GM12878 (cell line): ENCODE measurements at regions not wholly inside any gene's neighbourhood (a gene's known extent, or its start where the extent isn't known, plus 50 kb on each side); places are given as distances from the start of the nearest gene placed in this dataset.

Experiments
- ATAC-seq: fragments of 200-7000 bp; cut with Tn5 transposase; 3 replicates; pipeline ENCODE4 v1.9.1; 2020; ENCODE audit warnings: mild to moderate bottlenecking, moderate library complexity
- BruUV-seq: library from RNA; stranded (reverse); fragments of 400-500 nt; replicated peaks from 2 replicates; lab custom pipeline; 2021; lab: Mats Ljungman, UMichigan
- CTCF ChIA-PET: fragments of 300-600 bp; sonication (Branson Sonifier 250); formaldehyde crosslinking; extraction: SDS; loops from one replicate; lab custom pipeline; 2021; ENCODE audit warnings: inconsistent platforms; lab: Yijun Ruan, JAX
- POLR2A ChIA-PET: fragments of 350-600 bp; formaldehyde crosslinking; extraction: SDS; loops from one replicate; lab custom pipeline; 2021; ENCODE audit warnings: inconsistent platforms; lab: Charles Lee
- RAD21 ChIA-PET: fragments of 300-600 bp; sonication (Branson Sonifier 250); formaldehyde crosslinking; loops from one replicate; lab custom pipeline; 2023; ENCODE audit warnings: antibody characterized with exemption; ENCODE audit not compliant: unreplicated experiment; lab: Charles Lee
- SMC1A ChIA-PET: fragments of 300-600 bp; sonication (Branson Sonifier 250); formaldehyde crosslinking; loops from one replicate; lab custom pipeline; 2023; ENCODE audit not compliant: unreplicated experiment, uncharacterized antibody; lab: Charles Lee
- DNase-seq: peaks from one replicate; pipeline ENCODE4 v3.0.0-alpha.2; 2011; ENCODE audit warnings: low read depth, low spot score
- FAIRE-seq: peaks from 3 replicates; lab custom pipeline; 2011; peaks lifted over from hg19 to GRCh38; lab: Jason Lieb, UNC
- H2AFZ ChIP-seq: 2 replicates; pipeline ENCODE4 v1.6.0; 2011; ENCODE audit warnings: low read depth, low read length, control low read depth; ENCODE audit not compliant: control insufficient read depth
- H3K27ac ChIP-seq: 2 replicates; pipeline ENCODE4 v1.5.1; 2011; ENCODE audit warnings: control low read depth; ENCODE audit not compliant: control insufficient read depth, insufficient read depth
- H3K27me3 ChIP-seq, 2 experiments: replicated peaks in 1 of 2; 2 replicates each; pipeline versions ENCODE4 v1.6.0 to v1.6.1; 2011; ENCODE audit warnings: low read length in 1 of 2; ENCODE audit not compliant: control insufficient read depth in 2 of 2, insufficient read depth in 2 of 2
- H3K36me3 ChIP-seq, 2 experiments: 2 replicates each; pipeline ENCODE4 v1.5.1; 2011; ENCODE audit warnings: low read length in 1 of 2; ENCODE audit not compliant: control insufficient read depth in 2 of 2, insufficient read depth in 2 of 2
- H3K4me1 ChIP-seq: 2 replicates; pipeline ENCODE4 v1.6.1; 2011; ENCODE audit warnings: mild to moderate bottlenecking, low read length, moderate library complexity, mixed read lengths; ENCODE audit not compliant: control insufficient read depth, insufficient read depth
- H3K4me2 ChIP-seq: 2 replicates; pipeline ENCODE4 v1.6.0; 2011; ENCODE audit warnings: control low read depth; ENCODE audit not compliant: control insufficient read depth, insufficient read depth
- H3K4me3 ChIP-seq: fragments of 200-600 bp; sonication (generic); 2 replicates; pipeline ENCODE4 v1.5.1; 2016
- H3K79me2 ChIP-seq: 2 replicates; pipeline ENCODE4 v1.6.0; 2011; ENCODE audit warnings: low read length; ENCODE audit not compliant: control insufficient read depth, insufficient read depth
- H3K9ac ChIP-seq: 2 replicates; pipeline ENCODE4 v1.8.0; 2011; ENCODE audit warnings: low read length, control low read depth, mixed read lengths; ENCODE audit not compliant: control insufficient read depth, insufficient read depth
- H3K9me3 ChIP-seq: replicated peaks from 3 replicates; pipeline ENCODE4 v1.5.1; 2011; ENCODE audit warnings: mild to moderate bottlenecking, low read length; ENCODE audit not compliant: control insufficient read depth, insufficient read depth
- H4K20me1 ChIP-seq: 2 replicates; pipeline ENCODE4 v1.6.0; 2011; ENCODE audit not compliant: control insufficient read depth, insufficient read depth
- ATF2 ChIP-seq: IDR thresholded peaks from 2 replicates; pipeline ENCODE4 v1.6.1; 2012; ENCODE audit warnings: low read length, inconsistent platforms
- ATF7 ChIP-seq: fragments of 450-650 bp; IDR thresholded peaks from 2 replicates; pipeline ENCODE4 v1.6.1; 2016; ENCODE audit warnings: low read depth, mild to moderate bottlenecking
- CEBPZ ChIP-seq: fragments of 150-350 bp; IDR thresholded peaks from 2 replicates; pipeline ENCODE4 v1.6.1; 2016; ENCODE audit warnings: low read depth, low read length
- CHD1 ChIP-seq: IDR thresholded peaks from 2 replicates; pipeline ENCODE4 v1.6.1; 2012; ENCODE audit warnings: low read depth, low read length, improper control_type of control experiment
- EZH2 ChIP-seq: IDR thresholded peaks from 2 replicates; pipeline ENCODE4 v1.6.1; 2012; ENCODE audit warnings: low read depth, mild to moderate bottlenecking, control low read depth, inconsistent platforms, low read length, borderline replicate concordance; ENCODE audit not compliant: control insufficient read depth
- IKZF1 ChIP-seq: fragments of 450-650 bp; conservative IDR thresholded peaks from 2 replicates; pipeline ENCODE4 v1.6.1; 2017; ENCODE audit warnings: antibody characterized with exemption, mild to moderate bottlenecking
- KAT2A ChIP-seq: conservative IDR thresholded peaks from 2 replicates; pipeline ENCODE4 v1.6.1; 2011; ENCODE audit warnings: low read depth, low read length; ENCODE audit not compliant: control insufficient read depth
- MEF2B ChIP-seq: fragments of 450-650 bp; IDR thresholded peaks from 2 replicates; pipeline ENCODE4 v1.6.1; 2018; ENCODE audit warnings: mild to moderate bottlenecking, moderate library complexity; ENCODE audit not compliant: partially characterized antibody, poor library complexity, severe bottlenecking
- MYB ChIP-seq: fragments of 150-350 bp; IDR thresholded peaks from 2 replicates; pipeline ENCODE4 v1.6.1; 2014; ENCODE audit warnings: mild to moderate bottlenecking, low read depth, low read length, borderline replicate concordance
- MYC ChIP-seq: IDR thresholded peaks from 2 replicates; pipeline ENCODE4 v1.6.1; 2011; ENCODE audit warnings: mild to moderate bottlenecking, low read length, moderate library complexity, inconsistent platforms; ENCODE audit not compliant: insufficient read depth, insufficient replicate concordance, insufficient read length, severe bottlenecking
- PAX8 ChIP-seq: fragments of 450-650 bp; IDR thresholded peaks from 2 replicates; pipeline ENCODE4 v1.6.1; 2017; ENCODE audit warnings: mild to moderate bottlenecking, moderate library complexity
- POLR2AphosphoS5 ChIP-seq: IDR thresholded peaks from 2 replicates; pipeline ENCODE4 v1.6.1; 2011; ENCODE audit warnings: mild to moderate bottlenecking, low read length, inconsistent platforms
- PRDM15 ChIP-seq: fragments of 450-650 bp; formaldehyde crosslinking; IDR thresholded peaks from 2 replicates; pipeline ENCODE4 v1.4.0; 2020; ENCODE audit warnings: mild to moderate bottlenecking, moderate library complexity
- RBBP5 ChIP-seq: fragments of 200-600 bp; sonication (generic); conservative IDR thresholded peaks from 2 replicates; pipeline ENCODE4 v1.6.1; 2016
- ZNF384 ChIP-seq: IDR thresholded peaks from 2 replicates; pipeline ENCODE4 v1.6.1; 2012; ENCODE audit warnings: low read depth, mild to moderate bottlenecking, low read length, improper control_type of control experiment, borderline replicate concordance
- WGBS: methylation state at CpG from one replicate; pipeline ENCODE4 v1.1.6; 2016; ENCODE audit warnings: low lambda C conversion rate; ENCODE audit not compliant: insufficient replicate concordance, insufficient coverage; ENCODE audit errors: missing lambda C conversion rate; 5-methylcytosine and 5-hydroxymethylcytosine counted together
- in situ Hi-C: fragments of 300-500 bp; cut with MboI; formaldehyde crosslinking; loops from 9 replicates; pipeline ENCODE4 v1.14.3; 2018; ENCODE audit warnings: mixed read lengths
- intact Hi-C: fragments of 100-400 bp; cut with micrococcal nuclease; formaldehyde crosslinking; loops from one replicate; pipeline ENCODE4 v1.14.2; 2022; ENCODE audit not compliant: unreplicated experiment

GRCh38 chr12:88648625-88649024 lies 68.4 kb upstream of the KITLG start:
- H2AFZ ChIP-seq, result no peak overlapping the region
- TF ChIP-seq EZH2 (no peak), CHD1 (no peak), CEBPZ (no peak), ZNF384 (no peak), ATF7 (no peak), POLR2AphosphoS5 (no peak), MEF2B (no peak), PAX8 (no peak), KAT2A (no peak), RBBP5 (no peak), IKZF1 (no peak), PRDM15 (CRISPR knock-in tag) (no peak), ATF2 (no peak), MYC (no peak), MYB (no peak)
- no peak for FAIRE-seq
- 0% methylated on average over 1 of the region's 1 CpG for WGBS
- intact Hi-C loops, result no loop called here
- no peak for DNase-seq
- POLR2A ChIA-PET, result no interaction called here
- no peak for ATAC-seq
- no peaks in the 10 kb centered on the region for H4K20me1 ChIP-seq
- in situ Hi-C loops, result no loop called here
- H3K9ac ChIP-seq, result no peak overlapping the region
- no peaks in the 10 kb centered on the region for H3K4me1 ChIP-seq
- no peak overlapping the region for H3K27ac ChIP-seq
- H3K4me2 ChIP-seq, result no peak overlapping the region
- CTCF ChIA-PET, result interaction anchor here (0.7 kb wide), 1 partner anchor 369 kb away, joined by 3 read pairs; no protein-coding TSS in a partner anchor
- no peaks in the 10 kb centered on the region for H3K9me3 ChIP-seq
- RAD21 ChIA-PET, result no interaction called here
- no TSS peak for BruUV-seq
- H3K36me3 ChIP-seq, result no peaks in the 10 kb centered on the region
- no peak overlapping the region for H3K4me3 ChIP-seq
- H3K79me2 ChIP-seq, result no peaks in the 10 kb centered on the region
- no peaks in the 10 kb centered on the region for H3K27me3 ChIP-seq
- SMC1A ChIA-PET, result interaction anchor here (0.5 to 2.4 kb wide), 3 partner anchors 9 to 537 kb away, joined by 3 to 13 read pairs (median 3); no protein-coding TSS in a partner anchor
